RWPE2 (cell line): ENCODE measurements at regions not wholly inside any gene's neighbourhood (a gene's known extent, or its start where the extent isn't known, plus 50 kb on each side); places are given as distances from the start of the nearest gene placed in this dataset.

ENCODE experiments used
- ATAC-seq: fragments of 200-7000 bp; cut with Tn5 transposase; 3 replicates; pipeline ENCODE4 v1.9.1; 2021; ENCODE audit warnings: low read depth
- DNase-seq: peaks from one replicate; pipeline ENCODE4 v3.0.0-alpha.2; 2020; ENCODE audit warnings: low spot score
- H3K27ac ChIP-seq: fragments of 450-650 bp; 2 replicates; pipeline ENCODE4 v1.5.1; 2017; ENCODE audit warnings: mild to moderate bottlenecking; ENCODE audit not compliant: poor library complexity, severe bottlenecking
- H3K27me3 ChIP-seq: fragments of 250-450 bp; sonication (Bioruptor Pico); 2 replicates; pipeline ENCODE4 v1.5.1; 2021; ENCODE audit warnings: mild to moderate bottlenecking, moderate library complexity; ENCODE audit not compliant: insufficient read depth, poor library complexity, severe bottlenecking
- H3K36me3 ChIP-seq: fragments of 250-450 bp; sonication (Bioruptor Pico); 2 replicates; pipeline ENCODE4 v1.5.1; 2020; ENCODE audit warnings: low read depth, mild to moderate bottlenecking, moderate library complexity
- H3K4me1 ChIP-seq: fragments of 250-450 bp; sonication (Bioruptor Pico); 2 replicates; pipeline ENCODE4 v1.5.1; 2021; ENCODE audit warnings: mild to moderate bottlenecking, moderate library complexity; ENCODE audit not compliant: insufficient read depth, poor library complexity, severe bottlenecking
- H3K4me3 ChIP-seq: fragments of 250-450 bp; sonication (Bioruptor Pico); 2 replicates; pipeline ENCODE4 v1.5.1; 2021; ENCODE audit warnings: mild to moderate bottlenecking, moderate library complexity; ENCODE audit not compliant: severe bottlenecking
- H3K9me3 ChIP-seq: fragments of 250-450 bp; sonication (Bioruptor Pico); 2 replicates; pipeline ENCODE4 v1.5.1; 2021; ENCODE audit warnings: mild to moderate bottlenecking, moderate library complexity; ENCODE audit not compliant: severe bottlenecking
- CTCF ChIP-seq: fragments of 450-650 bp; IDR thresholded peaks from one replicate; pipeline ENCODE4 v1.5.1; 2017; ENCODE audit warnings: mild to moderate bottlenecking, moderate library complexity; ENCODE audit not compliant: poor library complexity, severe bottlenecking

GRCh38 chr6:113437566-113437965 is 419.6 kb upstream of the MARCKS start:
- no peak for TF ChIP-seq CTCF
- no peak for ATAC-seq
- Histone ChIP-seq H3K27ac (no peak overlapping the region), H3K36me3 (no peaks in the 10 kb centered on the region), H3K27me3 (no peaks in the 10 kb centered on the region), H3K4me3 (no peak overlapping the region), H3K9me3 (no peaks in the 10 kb centered on the region), H3K4me1 (peaks cover 12% of the 10 kb centered on the region)
- no peak for DNase-seq

- H3K27me3 ChIP-seq: no peaks in the 10 kb centered on the region
- DNase-seq: no peak
- no peaks in the 10 kb centered on the region for H3K9me3 ChIP-seq
- H3K27ac ChIP-seq: no peak overlapping the region
- H3K4me3 ChIP-seq: no peak overlapping the region
- no peak for TF ChIP-seq CTCF
- H3K36me3 ChIP-seq: no peaks in the 10 kb centered on the region
- H3K4me1 ChIP-seq: no peaks in the 10 kb centered on the region
- ATAC-seq: no peak
Measured at GRCh38 chr6:113439866-113440265, 417.3 kb upstream of the MARCKS start.

GRCh38 chr6:113442040-113442439 is 415.1 kb upstream of the MARCKS start:
- Histone ChIP-seq H3K9me3 (no peaks in the 10 kb centered on the region), H3K4me1 (peaks cover 6% of the 10 kb centered on the region), H3K27ac (no peak overlapping the region), H3K4me3 (no peak overlapping the region), H3K36me3 (no peaks in the 10 kb centered on the region), H3K27me3 (no peaks in the 10 kb centered on the region)
- no peak for TF ChIP-seq CTCF
- DNase-seq: no peak
- no peak for ATAC-seq

GRCh38 chr6:113445201-113445600 is 411.9 kb upstream of the MARCKS start:
- TF ChIP-seq CTCF: no peak
- no peaks in the 10 kb centered on the region for H3K36me3 ChIP-seq
- H3K27me3 ChIP-seq: no peaks in the 10 kb centered on the region
- H3K4me3 ChIP-seq: no peak overlapping the region
- H3K27ac ChIP-seq: no peak overlapping the region
- H3K9me3 ChIP-seq: no peaks in the 10 kb centered on the region
- H3K4me1 ChIP-seq: peaks cover 35% of the 10 kb centered on the region
- ATAC-seq (no peak), DNase-seq (no peak)

- Histone ChIP-seq H3K4me3 (no peak overlapping the region), H3K27me3 (no peaks in the 10 kb centered on the region), H3K9me3 (no peaks in the 10 kb centered on the region), H3K36me3 (no peaks in the 10 kb centered on the region), H3K4me1 (peaks cover 42% of the 10 kb centered on the region), H3K27ac (peak overlapping the region; percentile 70)
- TF ChIP-seq CTCF: no peak
- DNase-seq (no peak), ATAC-seq (peak; percentile 78)
Measured at GRCh38 chr6:113447088-113447831, 409.9 kb upstream of the MARCKS start.
